ENCODE measurements at regions not wholly inside any gene's neighbourhood (a gene's known extent, or its start where the extent isn't known, plus 50 kb on each side); places are given as distances from the start of the nearest gene placed in this dataset.

GRCh38 chr5:15248731-15249130 is 251.2 kb upstream of the FBXL7 start:
- Histone ChIP-seq H3K79me2 (ENCODE audit: control insufficient read depth, low read length) (no peaks in the 10 kb centered on the region), H3K27ac (ENCODE audit: low read depth, low read length) (no peak overlapping the region), H3K9me3 (ENCODE audit: control insufficient read depth, insufficient read depth, low read length) (no peaks in the 10 kb centered on the region), H4K20me1 (ENCODE audit: control insufficient read depth, insufficient read depth, low read depth, low read length) (no peaks in the 10 kb centered on the region), H3K27me3 (ENCODE audit: control insufficient read depth, low read length) (no peaks in the 10 kb centered on the region), H3F3A (ENCODE audit: control insufficient read depth, insufficient read depth) (no peaks in the 10 kb centered on the region), H3K9me2 (replicated peaks; ENCODE audit: control insufficient read depth, low read length) (no peaks in the 10 kb centered on the region), H3K4me3 (ENCODE audit: low read length) (no peak overlapping the region), H3K36me3 (ENCODE audit: control insufficient read depth, low read length) (no peaks in the 10 kb centered on the region), H3K4me2 (ENCODE audit: low read length) (no peak overlapping the region), H3K4me1 (ENCODE audit: control insufficient read depth, low read length) (no peaks in the 10 kb centered on the region)
- TF ChIP-seq EZH2phosphoT487 (IDR thresholded peaks at IDR 0.05; ENCODE audit: borderline replicate concordance, low read length), result no peak
- no peak for TF ChIP-seq CTCF (IDR thresholded peaks at IDR 0.05; ENCODE audit: low read depth, low read length, poor library complexity, severe bottlenecking)

GRCh38 chr5:15245913-15246312 is 254.1 kb upstream of the FBXL7 start:
- no peaks in the 10 kb centered on the region for H3K79me2 ChIP-seq (ENCODE audit: control insufficient read depth, low read length)
- no peaks in the 10 kb centered on the region for H3K27me3 ChIP-seq (ENCODE audit: control insufficient read depth, low read length)
- H3K4me1 ChIP-seq (ENCODE audit: control insufficient read depth, low read length), result no peaks in the 10 kb centered on the region
- H3K9me3 ChIP-seq (ENCODE audit: control insufficient read depth, insufficient read depth, low read length), result no peaks in the 10 kb centered on the region
- H3F3A ChIP-seq (ENCODE audit: control insufficient read depth, insufficient read depth), result no peaks in the 10 kb centered on the region
- no peaks in the 10 kb centered on the region for H3K36me3 ChIP-seq (ENCODE audit: control insufficient read depth, low read length)
- no peaks in the 10 kb centered on the region for H3K9me2 ChIP-seq (replicated peaks; ENCODE audit: control insufficient read depth, low read length)
- no peaks in the 10 kb centered on the region for H4K20me1 ChIP-seq (ENCODE audit: control insufficient read depth, insufficient read depth, low read depth, low read length)
- no peak overlapping the region for H3K4me3 ChIP-seq (ENCODE audit: low read length)
- H3K4me2 ChIP-seq (ENCODE audit: low read length), result no peak overlapping the region
- no peak overlapping the region for H3K27ac ChIP-seq (ENCODE audit: low read depth, low read length)
- TF ChIP-seq CTCF (IDR thresholded peaks at IDR 0.05; ENCODE audit: low read depth, low read length, poor library complexity, severe bottlenecking) (no peak), EZH2phosphoT487 (IDR thresholded peaks at IDR 0.05; ENCODE audit: borderline replicate concordance, low read length) (no peak)

GRCh38 chr5:15243301-15244020 is 256.5 kb upstream of the FBXL7 start:
- Histone ChIP-seq H3K79me2 (ENCODE audit: control insufficient read depth, low read length) (no peaks in the 10 kb centered on the region), H4K20me1 (ENCODE audit: control insufficient read depth, insufficient read depth, low read depth, low read length) (no peaks in the 10 kb centered on the region), H3K36me3 (ENCODE audit: control insufficient read depth, low read length) (no peaks in the 10 kb centered on the region), H3K4me3 (ENCODE audit: low read length) (no peak overlapping the region), H3K4me1 (ENCODE audit: control insufficient read depth, low read length) (no peaks in the 10 kb centered on the region), H3K27ac (ENCODE audit: low read depth, low read length) (no peak overlapping the region), H3K9me3 (ENCODE audit: control insufficient read depth, insufficient read depth, low read length) (no peaks in the 10 kb centered on the region), H3K9me2 (replicated peaks; ENCODE audit: control insufficient read depth, low read length) (no peaks in the 10 kb centered on the region), H3K27me3 (ENCODE audit: control insufficient read depth, low read length) (no peaks in the 10 kb centered on the region), H3K4me2 (ENCODE audit: low read length) (no peak overlapping the region), H3F3A (ENCODE audit: control insufficient read depth, insufficient read depth) (no peaks in the 10 kb centered on the region)
- TF ChIP-seq EZH2phosphoT487 (IDR thresholded peaks at IDR 0.05; ENCODE audit: borderline replicate concordance, low read length), result no peak
- TF ChIP-seq CTCF (IDR thresholded peaks at IDR 0.05; ENCODE audit: low read depth, low read length, poor library complexity, severe bottlenecking), result no peak

Measured in DOHH2 (cell line).